OCI-LY3 (cell line): ENCODE measurements at regions not wholly inside any gene's neighbourhood (a gene's known extent, or its start where the extent isn't known, plus 50 kb on each side); places are given as distances from the start of the nearest gene placed in this dataset.

Experiments used
- CTCF ChIP-seq: fragments of 200-600, 300-600 bp; sonication (generic); IDR thresholded peaks from 2 replicates; pipeline ENCODE4 v1.5.1; 2014; ENCODE audit warnings: antibody characterized with exemption, low read length, low read depth
- EZH2phosphoT487 ChIP-seq: fragments of 200-600 bp; shearing (Covaris generic); IDR thresholded peaks from 2 replicates; pipeline ENCODE4 v1.6.1; 2018; ENCODE audit warnings: antibody characterized with exemption, mixed run types, low read depth

- TF ChIP-seq CTCF (no peak), EZH2phosphoT487 (no peak)
Observed at GRCh38 chr3:22351806-22352205, 600.8 kb upstream of the ZNF385D start.
